ENCODE measurements at regions not wholly inside any gene's neighbourhood (a gene's known extent, or its start where the extent isn't known, plus 50 kb on each side); places are given as distances from the start of the nearest gene placed in this dataset.

DNA sequence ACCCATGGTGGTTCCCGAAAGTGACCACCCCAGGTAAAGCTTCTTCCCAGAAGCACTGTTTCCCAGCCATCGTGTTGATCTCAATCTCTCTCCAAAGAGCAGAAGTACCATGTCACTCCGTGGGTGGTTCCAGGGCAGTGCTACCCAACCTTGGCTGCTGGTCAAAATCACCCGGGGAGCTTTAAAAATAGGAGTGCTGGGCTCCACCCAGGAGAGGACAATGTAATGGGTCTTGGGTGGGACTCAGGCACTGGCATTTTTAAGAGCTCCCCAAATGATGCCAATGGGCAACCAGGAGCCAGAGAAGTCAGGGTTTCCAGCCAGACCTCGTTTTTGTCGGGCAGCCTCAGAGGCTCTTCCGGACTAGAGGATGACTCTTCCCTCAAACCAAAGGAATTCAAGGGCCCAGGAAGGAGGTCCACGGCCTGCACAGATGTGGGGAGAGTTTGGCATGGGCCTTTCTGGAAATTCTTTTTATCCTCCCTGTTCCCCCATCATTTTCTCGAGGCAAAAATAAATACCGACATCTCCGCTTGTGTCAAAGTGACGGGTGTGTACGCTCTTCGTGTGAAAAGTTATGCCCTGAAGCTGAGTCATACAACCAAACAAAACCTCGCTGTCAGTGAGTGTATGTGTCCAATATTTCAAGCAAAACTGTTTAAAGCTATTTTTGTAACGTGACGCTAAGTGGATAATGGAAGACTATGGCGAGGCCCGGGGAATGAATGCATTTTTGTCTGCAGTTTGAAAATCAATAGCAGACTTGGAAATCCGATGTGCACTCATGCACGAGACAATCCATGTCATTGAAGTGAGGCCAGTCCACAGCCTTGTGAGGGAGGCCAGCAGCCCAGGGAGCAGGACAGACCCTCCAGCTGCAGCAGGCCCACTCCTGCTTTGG is 364.1 kb downstream of the FOXL1 start:
- TF ChIP-seq, protein P1, sequence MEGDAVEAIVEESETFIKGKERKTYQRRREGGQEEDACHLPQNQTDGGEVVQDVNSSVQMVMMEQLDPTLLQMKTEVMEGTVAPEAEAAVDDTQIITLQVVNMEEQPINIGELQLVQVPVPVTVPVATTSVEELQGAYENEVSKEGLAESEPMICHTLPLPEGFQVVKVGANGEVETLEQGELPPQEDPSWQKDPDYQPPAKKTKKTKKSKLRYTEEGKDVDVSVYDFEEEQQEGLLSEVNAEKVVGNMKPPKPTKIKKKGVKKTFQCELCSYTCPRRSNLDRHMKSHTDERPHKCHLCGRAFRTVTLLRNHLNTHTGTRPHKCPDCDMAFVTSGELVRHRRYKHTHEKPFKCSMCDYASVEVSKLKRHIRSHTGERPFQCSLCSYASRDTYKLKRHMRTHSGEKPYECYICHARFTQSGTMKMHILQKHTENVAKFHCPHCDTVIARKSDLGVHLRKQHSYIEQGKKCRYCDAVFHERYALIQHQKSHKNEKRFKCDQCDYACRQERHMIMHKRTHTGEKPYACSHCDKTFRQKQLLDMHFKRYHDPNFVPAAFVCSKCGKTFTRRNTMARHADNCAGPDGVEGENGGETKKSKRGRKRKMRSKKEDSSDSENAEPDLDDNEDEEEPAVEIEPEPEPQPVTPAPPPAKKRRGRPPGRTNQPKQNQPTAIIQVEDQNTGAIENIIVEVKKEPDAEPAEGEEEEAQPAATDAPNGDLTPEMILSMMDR (IDR thresholded peaks at IDR 0.05) = no peak
- TF ChIP-seq POLR2AphosphoS5 (IDR thresholded peaks at IDR 0.05; ENCODE audit: insufficient read depth in 1 of 2, low read depth in 1 of 2) (no peak), POLR2A (IDR thresholded peaks at IDR 0.05) (no peak)

All from vagina (tissue), 2 donors.